ENCODE measurements at regions not wholly inside any gene's neighbourhood (a gene's known extent, or its start where the extent isn't known, plus 50 kb on each side); places are given as distances from the start of the nearest gene placed in this dataset.

DNA sequence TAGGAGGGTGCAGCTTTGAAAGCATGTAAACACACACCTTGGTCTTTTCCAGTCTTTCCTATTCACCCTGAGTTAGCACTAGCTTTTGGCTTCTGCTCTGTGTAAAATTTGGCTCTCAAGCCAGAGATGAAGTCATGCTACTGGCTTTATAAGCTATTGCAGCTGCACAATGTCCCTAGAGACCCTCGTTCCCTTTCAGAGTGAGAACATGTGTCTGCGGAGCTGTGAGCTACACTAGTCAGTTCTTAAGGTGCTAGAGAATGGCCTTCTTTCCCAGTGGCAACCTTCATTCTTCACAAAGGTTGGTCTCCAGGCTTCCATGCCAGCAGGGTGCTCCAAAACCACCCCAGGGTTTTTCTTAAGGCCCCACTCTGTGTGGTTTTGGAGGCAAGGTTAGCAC, 199.1 kb downstream of the SPATA18 start:
- no peak for TF ChIP-seq POLR2A (IDR thresholded peaks at IDR 0.05)
- TF ChIP-seq, protein P1, sequence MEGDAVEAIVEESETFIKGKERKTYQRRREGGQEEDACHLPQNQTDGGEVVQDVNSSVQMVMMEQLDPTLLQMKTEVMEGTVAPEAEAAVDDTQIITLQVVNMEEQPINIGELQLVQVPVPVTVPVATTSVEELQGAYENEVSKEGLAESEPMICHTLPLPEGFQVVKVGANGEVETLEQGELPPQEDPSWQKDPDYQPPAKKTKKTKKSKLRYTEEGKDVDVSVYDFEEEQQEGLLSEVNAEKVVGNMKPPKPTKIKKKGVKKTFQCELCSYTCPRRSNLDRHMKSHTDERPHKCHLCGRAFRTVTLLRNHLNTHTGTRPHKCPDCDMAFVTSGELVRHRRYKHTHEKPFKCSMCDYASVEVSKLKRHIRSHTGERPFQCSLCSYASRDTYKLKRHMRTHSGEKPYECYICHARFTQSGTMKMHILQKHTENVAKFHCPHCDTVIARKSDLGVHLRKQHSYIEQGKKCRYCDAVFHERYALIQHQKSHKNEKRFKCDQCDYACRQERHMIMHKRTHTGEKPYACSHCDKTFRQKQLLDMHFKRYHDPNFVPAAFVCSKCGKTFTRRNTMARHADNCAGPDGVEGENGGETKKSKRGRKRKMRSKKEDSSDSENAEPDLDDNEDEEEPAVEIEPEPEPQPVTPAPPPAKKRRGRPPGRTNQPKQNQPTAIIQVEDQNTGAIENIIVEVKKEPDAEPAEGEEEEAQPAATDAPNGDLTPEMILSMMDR (IDR thresholded peaks at IDR 0.05): no peak

Data from thyroid gland (tissue), 4 donors.